HCT116 (cell line): ENCODE measurements at regions not wholly inside any gene's neighbourhood (a gene's known extent, or its start where the extent isn't known, plus 50 kb on each side); places are given as distances from the start of the nearest gene placed in this dataset.
"Not testable (repeated sequence)": the region's sequence is repeated elsewhere in the genome, so short reads cannot be mapped to it uniquely, and the experiment has no call there.

ENCODE experiments used
- ATAC-seq: fragments of 200-7000 bp; cut with Tn5 transposase; 2 replicates; pipeline ENCODE4 v1.9.1; 2020; ENCODE audit warnings: mild to moderate bottlenecking, moderate library complexity
- BruUV-seq: library from RNA; stranded (reverse); fragments of 400-500 nt; replicated peaks from 2 replicates; lab custom pipeline; 2021; lab: Mats Ljungman, UMichigan
- CTCF ChIA-PET: fragments of 300-600 bp; sonication (Branson Sonifier 250); formaldehyde crosslinking; loops from one replicate; lab custom pipeline; 2021; ENCODE audit warnings: antibody characterized with exemption; lab: Charles Lee
- POLR2A ChIA-PET: fragments of 300-600, 350-600 bp; sonication (Branson Sonifier 250); formaldehyde crosslinking; loops from one replicate; lab custom pipeline; 2021; ENCODE audit warnings: antibody characterized with exemption; lab: Charles Lee
- RAD21 ChIA-PET, 2 experiments: fragments of 300-600 bp; sonication (Branson Sonifier 250); formaldehyde crosslinking; loops; one replicate each; lab custom pipeline; 2023; ENCODE audit warnings: low total read pairs in 2 of 2; ENCODE audit not compliant: uncharacterized antibody in 2 of 2, unreplicated experiment in 2 of 2, low non-redundant PET in 1 of 2; lab: Charles Lee
- DNase-seq: peaks from one replicate; pipeline ENCODE4 v3.0.0-alpha.2; 2010; ENCODE audit warnings: low read depth, low spot score
- H2AFZ ChIP-seq: fragments of 200-600 bp; shearing (Covaris generic), sonication (generic); 2 replicates; pipeline ENCODE4 v1.6.1; 2017; ENCODE audit warnings: low read depth, mixed run types, mixed read lengths, antibody characterized with exemption, low read length; ENCODE audit not compliant: poor library complexity, severe bottlenecking
- H3K27ac ChIP-seq: 2 replicates; pipeline ENCODE4 v1.5.1; 2012; ENCODE audit warnings: low read depth, low read length
- H3K27me3 ChIP-seq: fragments of 200-600 bp; sonication (generic); 2 replicates; pipeline ENCODE4 v1.6.1; 2016; ENCODE audit warnings: mixed run types, low read length, mixed read lengths; ENCODE audit not compliant: insufficient read depth
- H3K36me3 ChIP-seq, 2 experiments: fragments of 200-500 bp in 1 of 2; fragments of 200-600 bp in 1 of 2; sonication (Bioruptor generic) in 1 of 2; sonication (generic) in 1 of 2; 2 replicates each; pipeline versions ENCODE4 v1.5.1 to v1.6.1; 2014 to 2016; ENCODE audit warnings: low read length in 2 of 2, inconsistent platforms in 1 of 2, mixed read lengths in 1 of 2, mixed run types in 1 of 2; ENCODE audit not compliant: insufficient read depth in 2 of 2, control insufficient read depth in 1 of 2
- H3K4me1 ChIP-seq, 2 experiments: fragments of 200-600 bp in 1 of 2; sonication (generic) in 1 of 2; 2 replicates each; pipeline versions ENCODE4 v1.5.1 to v1.6.1; 2012 to 2017; ENCODE audit warnings: low read length in 2 of 2, inconsistent platforms in 1 of 2, mild to moderate bottlenecking in 1 of 2, mixed read lengths in 1 of 2, mixed run types in 1 of 2, moderate library complexity in 1 of 2; ENCODE audit not compliant: insufficient read depth in 2 of 2, control insufficient read depth in 1 of 2
- H3K4me2 ChIP-seq: fragments of 200-600 bp; sonication (generic); 2 replicates; pipeline ENCODE4 v1.6.1; 2017; ENCODE audit warnings: mixed run types, low read length, mixed read lengths
- H3K4me3 ChIP-seq, 2 experiments: fragments of 200-600 bp in 1 of 2; sonication (generic) in 1 of 2; replicated peaks in 1 of 2; 2 replicates each; pipeline ENCODE4 v1.5.1; 2011 to 2016; ENCODE audit warnings: low read length in 2 of 2, control low read depth in 1 of 2, low read depth in 1 of 2, mild to moderate bottlenecking in 1 of 2, mixed read lengths in 1 of 2, mixed run types in 1 of 2
- H3K79me2 ChIP-seq: fragments of 200-600 bp; sonication (generic); 2 replicates; pipeline ENCODE4 v1.6.1; 2017; ENCODE audit warnings: mild to moderate bottlenecking, mixed run types, low read length, moderate library complexity, mixed read lengths; ENCODE audit not compliant: insufficient read depth
- H3K9ac ChIP-seq: fragments of 200-600 bp; sonication (generic); 2 replicates; pipeline ENCODE4 v1.6.1; 2016; ENCODE audit warnings: low read length, mixed read lengths
- H3K9me2 ChIP-seq: fragments of 200-600 bp; sonication (generic), shearing (Covaris generic); 2 replicates; pipeline ENCODE4 v1.6.1; 2017; ENCODE audit warnings: mixed run types, mild to moderate bottlenecking, moderate library complexity; ENCODE audit not compliant: insufficient read depth
- H3K9me3 ChIP-seq, 2 experiments: fragments of 200-500 bp in 1 of 2; fragments of 200-600 bp in 1 of 2; sonication (Bioruptor generic) in 1 of 2; sonication (generic) in 1 of 2; 2 replicates each; pipeline ENCODE4 v1.6.1; 2014 to 2017; ENCODE audit warnings: low read length in 2 of 2, mixed read lengths in 2 of 2, inconsistent platforms in 1 of 2, low read depth in 1 of 2, mild to moderate bottlenecking in 1 of 2, mixed run types in 1 of 2, moderate library complexity in 1 of 2; ENCODE audit not compliant: control insufficient read depth in 1 of 2, insufficient read depth in 1 of 2
- H4K20me1 ChIP-seq: fragments of 200-600 bp; sonication (generic), shearing (Covaris generic); 2 replicates; pipeline ENCODE4 v1.6.1; 2017; ENCODE audit warnings: mixed run types, mild to moderate bottlenecking, moderate library complexity; ENCODE audit not compliant: insufficient read depth
- CBX3 ChIP-seq: IDR thresholded peaks from 2 replicates; pipeline ENCODE4 v1.6.1; 2012; ENCODE audit warnings: low read depth
- CEBPB ChIP-seq: IDR thresholded peaks from 2 replicates; pipeline ENCODE4 v1.6.1; 2012; ENCODE audit warnings: low read depth
- EGR1 ChIP-seq: IDR thresholded peaks from 2 replicates; pipeline ENCODE4 v1.6.1; 2012; ENCODE audit warnings: low read depth
- ELF1 ChIP-seq: IDR thresholded peaks from 2 replicates; pipeline ENCODE4 v1.6.1; 2012; ENCODE audit warnings: low read depth, borderline replicate concordance
- EZH2 ChIP-seq: fragments of 200-600 bp; sonication (generic); IDR thresholded peaks from 2 replicates; pipeline ENCODE4 v1.6.1; 2017; ENCODE audit warnings: antibody characterized with exemption, mixed run types
- EZH2phosphoT487 ChIP-seq: fragments of 200-600 bp; IDR thresholded peaks from 2 replicates; pipeline ENCODE4 v1.6.1; 2018; ENCODE audit warnings: antibody characterized with exemption, borderline replicate concordance
- POLR2A ChIP-seq: IDR thresholded peaks from 2 replicates; pipeline ENCODE4 v1.7.0; 2011; ENCODE audit warnings: borderline replicate concordance; ENCODE audit not compliant: insufficient read depth, insufficient read length; ENCODE audit errors: extremely low read depth
- POLR2AphosphoS5 ChIP-seq: IDR thresholded peaks from 2 replicates; pipeline ENCODE4 v1.6.1; 2011; ENCODE audit warnings: mild to moderate bottlenecking, low read depth, low read length, moderate library complexity
- RAD21 ChIP-seq: IDR thresholded peaks from 2 replicates; pipeline ENCODE4 v1.6.1; 2012; ENCODE audit warnings: low read depth, mild to moderate bottlenecking
- SIN3A ChIP-seq: IDR thresholded peaks from 2 replicates; pipeline ENCODE4 v1.6.1; 2012; ENCODE audit warnings: low read depth
- TCF7L2 ChIP-seq: IDR thresholded peaks from 2 replicates; pipeline ENCODE4 v1.7.0; 2011; ENCODE audit warnings: borderline replicate concordance, inconsistent platforms; ENCODE audit not compliant: insufficient read depth, insufficient read length; ENCODE audit errors: extremely low read depth
- ZFX ChIP-seq: fragments of 450-650 bp; IDR thresholded peaks from 2 replicates; pipeline ENCODE4 v1.6.1; 2017
- ZNF274 ChIP-seq: fragments of 200-500 bp; sonication (Bioruptor generic); IDR thresholded peaks from 2 replicates; pipeline ENCODE4 v1.6.1; 2014; ENCODE audit warnings: mild to moderate bottlenecking, low read depth, low read length, inconsistent platforms
- intact Hi-C: fragments of 100-400 bp; cut with micrococcal nuclease; formaldehyde crosslinking; loops from 2 replicates; pipeline ENCODE4 v1.10.0; 2022
- TF ChIP-seq, protein P1 (sequence below): IDR thresholded peaks from 2 replicates; pipeline ENCODE4 v1.6.1; 2011; ENCODE audit warnings: mild to moderate bottlenecking, low read length, moderate library complexity; ENCODE audit not compliant: insufficient replicate concordance; ENCODE audit errors: extremely low read depth
- TF ChIP-seq, protein P2 (sequence below): IDR thresholded peaks from 2 replicates; pipeline ENCODE4 v1.6.1; 2012
- TF ChIP-seq, protein P3 (sequence below): IDR thresholded peaks from 2 replicates; pipeline ENCODE4 v1.6.1; 2012

DNA sequence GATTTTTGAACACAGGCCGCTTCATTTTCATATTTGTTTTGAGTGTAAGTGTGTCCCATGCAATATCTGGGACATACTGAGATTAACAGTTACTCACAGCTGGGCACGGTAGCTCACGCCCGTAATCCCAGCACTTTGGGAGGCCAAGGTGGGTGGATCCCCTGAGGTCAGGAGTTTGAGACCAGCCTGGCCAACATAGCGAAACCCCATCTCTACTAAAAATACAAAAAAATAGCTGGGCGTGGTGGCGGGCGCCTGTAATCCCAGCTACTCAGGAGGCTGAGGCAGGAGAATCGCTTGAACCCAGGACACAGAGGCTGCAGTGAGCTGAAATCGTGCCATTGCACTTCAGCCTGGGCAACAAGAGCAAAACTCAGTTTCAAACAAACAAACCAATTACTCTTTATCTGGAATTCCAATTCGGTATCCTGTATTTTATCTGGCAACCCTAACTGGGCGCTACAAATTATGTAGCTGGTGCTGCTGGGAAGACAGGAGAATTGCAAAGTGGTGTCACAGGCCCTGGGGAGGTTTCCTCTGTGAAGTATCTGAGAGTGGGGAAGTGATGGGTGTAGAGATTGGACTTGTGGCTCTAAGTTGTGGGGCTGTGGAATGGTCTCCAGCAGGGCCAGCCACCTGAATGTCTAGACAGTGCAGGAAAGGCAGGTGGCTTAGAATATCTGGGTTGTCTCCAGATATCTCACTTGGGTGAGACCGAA is 73.3 kb upstream of the SPRY4 start:
- H3K9ac ChIP-seq, H3K4me2 ChIP-seq, H3K9me3 ChIP-seq, DNase-seq, H3K36me3 ChIP-seq, H3K27ac ChIP-seq, CTCF ChIA-PET, POLR2A ChIA-PET, RAD21 ChIA-PET, H3K4me3 ChIP-seq, H4K20me1 ChIP-seq, H3K79me2 ChIP-seq, H2AFZ ChIP-seq, intact Hi-C loops, ATAC-seq, BruUV-seq, H3K9me2 ChIP-seq, H3K27me3 ChIP-seq: not testable (repeated sequence)
- peaks cover 7 to 17% of the 10 kb centered on the region in 2 experiments for H3K4me1 ChIP-seq

DNA sequence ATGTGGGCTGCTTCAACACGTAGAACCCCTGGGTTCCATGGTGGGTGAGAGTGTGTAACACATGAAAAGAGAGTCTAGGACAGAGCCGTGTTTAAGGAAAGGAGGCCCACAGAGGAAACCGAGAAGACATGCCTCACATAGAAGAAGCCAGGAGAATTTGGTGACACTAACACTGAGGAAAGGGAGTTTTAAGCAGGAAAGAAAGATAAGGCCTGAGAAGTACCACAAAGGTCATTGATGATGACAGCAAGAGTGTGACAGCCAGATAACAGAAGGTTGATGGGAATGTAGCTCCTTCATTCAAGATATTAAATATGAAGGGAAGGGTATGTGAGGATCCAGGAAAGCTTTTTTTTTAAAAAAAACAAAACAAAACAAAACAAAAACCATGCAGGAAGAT is 72.4 kb upstream of the SPRY4 start:
- Histone ChIP-seq H3K36me3 (no peaks in the 10 kb centered on the region), H3K4me2 (no peak overlapping the region), H3K4me1 (peaks cover 0 to 13% of the 10 kb centered on the region in 2 experiments; a peak in 3 of 4 replicates), H3K79me2 (no peaks in the 10 kb centered on the region), H2AFZ (no peak overlapping the region), H3K27ac (no peak overlapping the region), H3K4me3 (no peak overlapping the region), H3K9me2 (no peaks in the 10 kb centered on the region), H3K9ac (no peak overlapping the region), H4K20me1 (no peaks in the 10 kb centered on the region), H3K9me3 (no peaks in the 10 kb centered on the region), H3K27me3 (no peaks in the 10 kb centered on the region)
- DNase-seq (no peak), ATAC-seq (no peak)
- RAD21 ChIA-PET: no interaction called here
- CTCF ChIA-PET: no interaction called here
- POLR2A ChIA-PET: no interaction called here
- TF ChIP-seq ZFX (no peak), EZH2phosphoT487 (no peak), TCF7L2 (no peak), ELF1 (no peak), POLR2AphosphoS5 (no peak), CEBPB (no peak), ZNF274 (no peak), RAD21 (no peak), POLR2A (no peak), EGR1 (no peak), EZH2 (no peak), SIN3A (no peak), CBX3 (no peak)
- TF ChIP-seq, protein P1, sequence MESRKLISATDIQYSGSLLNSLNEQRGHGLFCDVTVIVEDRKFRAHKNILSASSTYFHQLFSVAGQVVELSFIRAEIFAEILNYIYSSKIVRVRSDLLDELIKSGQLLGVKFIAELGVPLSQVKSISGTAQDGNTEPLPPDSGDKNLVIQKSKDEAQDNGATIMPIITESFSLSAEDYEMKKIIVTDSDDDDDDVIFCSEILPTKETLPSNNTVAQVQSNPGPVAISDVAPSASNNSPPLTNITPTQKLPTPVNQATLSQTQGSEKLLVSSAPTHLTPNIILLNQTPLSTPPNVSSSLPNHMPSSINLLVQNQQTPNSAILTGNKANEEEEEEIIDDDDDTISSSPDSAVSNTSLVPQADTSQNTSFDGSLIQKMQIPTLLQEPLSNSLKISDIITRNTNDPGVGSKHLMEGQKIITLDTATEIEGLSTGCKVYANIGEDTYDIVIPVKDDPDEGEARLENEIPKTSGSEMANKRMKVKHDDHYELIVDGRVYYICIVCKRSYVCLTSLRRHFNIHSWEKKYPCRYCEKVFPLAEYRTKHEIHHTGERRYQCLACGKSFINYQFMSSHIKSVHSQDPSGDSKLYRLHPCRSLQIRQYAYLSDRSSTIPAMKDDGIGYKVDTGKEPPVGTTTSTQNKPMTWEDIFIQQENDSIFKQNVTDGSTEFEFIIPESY: no peak
- TF ChIP-seq, protein P2, sequence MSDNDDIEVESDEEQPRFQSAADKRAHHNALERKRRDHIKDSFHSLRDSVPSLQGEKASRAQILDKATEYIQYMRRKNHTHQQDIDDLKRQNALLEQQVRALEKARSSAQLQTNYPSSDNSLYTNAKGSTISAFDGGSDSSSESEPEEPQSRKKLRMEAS: no peak
- TF ChIP-seq, protein P3, sequence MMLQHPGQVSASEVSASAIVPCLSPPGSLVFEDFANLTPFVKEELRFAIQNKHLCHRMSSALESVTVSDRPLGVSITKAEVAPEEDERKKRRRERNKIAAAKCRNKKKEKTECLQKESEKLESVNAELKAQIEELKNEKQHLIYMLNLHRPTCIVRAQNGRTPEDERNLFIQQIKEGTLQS: no peak
- BruUV-seq: no TSS peak
- intact Hi-C loops: no loop called here
